Kidney epithelial cell (primary cell): ENCODE measurements at regions not wholly inside any gene's neighbourhood (a gene's known extent, or its start where the extent isn't known, plus 50 kb on each side); places are given as distances from the start of the nearest gene placed in this dataset.
A peak's percentile ranks its signal among the peaks of the same experiment; 100 is the strongest.

Experiments
- DNase-seq: peaks from one replicate; pipeline ENCODE4 v3.0.0-alpha.2; 2010; ENCODE audit warnings: low read depth
- H3K27me3 ChIP-seq: 2 replicates; pipeline ENCODE4 v1.6.0; 2011; ENCODE audit warnings: low read length; ENCODE audit not compliant: control insufficient read depth, insufficient read depth
- H3K36me3 ChIP-seq: 2 replicates; pipeline ENCODE4 v1.5.1; 2011; ENCODE audit warnings: low read length; ENCODE audit not compliant: control insufficient read depth, insufficient read depth
- H3K4me3 ChIP-seq: 2 replicates; pipeline ENCODE4 v1.5.1; 2011; ENCODE audit warnings: low read depth, mild to moderate bottlenecking, control low read depth, low read length
- TF ChIP-seq, protein P1 (sequence below): IDR thresholded peaks from 2 replicates; pipeline ENCODE4 v1.5.1; 2011; ENCODE audit warnings: mild to moderate bottlenecking, moderate library complexity, low read length, control low read depth, inconsistent platforms; ENCODE audit not compliant: insufficient read depth, poor library complexity, severe bottlenecking

- Histone ChIP-seq H3K4me3 (no peak overlapping the region), H3K36me3 (no peaks in the 10 kb centered on the region), H3K27me3 (no peaks in the 10 kb centered on the region)
- DNase-seq, result no peak
- TF ChIP-seq, protein P1, sequence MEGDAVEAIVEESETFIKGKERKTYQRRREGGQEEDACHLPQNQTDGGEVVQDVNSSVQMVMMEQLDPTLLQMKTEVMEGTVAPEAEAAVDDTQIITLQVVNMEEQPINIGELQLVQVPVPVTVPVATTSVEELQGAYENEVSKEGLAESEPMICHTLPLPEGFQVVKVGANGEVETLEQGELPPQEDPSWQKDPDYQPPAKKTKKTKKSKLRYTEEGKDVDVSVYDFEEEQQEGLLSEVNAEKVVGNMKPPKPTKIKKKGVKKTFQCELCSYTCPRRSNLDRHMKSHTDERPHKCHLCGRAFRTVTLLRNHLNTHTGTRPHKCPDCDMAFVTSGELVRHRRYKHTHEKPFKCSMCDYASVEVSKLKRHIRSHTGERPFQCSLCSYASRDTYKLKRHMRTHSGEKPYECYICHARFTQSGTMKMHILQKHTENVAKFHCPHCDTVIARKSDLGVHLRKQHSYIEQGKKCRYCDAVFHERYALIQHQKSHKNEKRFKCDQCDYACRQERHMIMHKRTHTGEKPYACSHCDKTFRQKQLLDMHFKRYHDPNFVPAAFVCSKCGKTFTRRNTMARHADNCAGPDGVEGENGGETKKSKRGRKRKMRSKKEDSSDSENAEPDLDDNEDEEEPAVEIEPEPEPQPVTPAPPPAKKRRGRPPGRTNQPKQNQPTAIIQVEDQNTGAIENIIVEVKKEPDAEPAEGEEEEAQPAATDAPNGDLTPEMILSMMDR, result no peak
Observed at GRCh38 chr13:60260440-60260839, 96.7 kb upstream of the DIAPH3 start.

DNA sequence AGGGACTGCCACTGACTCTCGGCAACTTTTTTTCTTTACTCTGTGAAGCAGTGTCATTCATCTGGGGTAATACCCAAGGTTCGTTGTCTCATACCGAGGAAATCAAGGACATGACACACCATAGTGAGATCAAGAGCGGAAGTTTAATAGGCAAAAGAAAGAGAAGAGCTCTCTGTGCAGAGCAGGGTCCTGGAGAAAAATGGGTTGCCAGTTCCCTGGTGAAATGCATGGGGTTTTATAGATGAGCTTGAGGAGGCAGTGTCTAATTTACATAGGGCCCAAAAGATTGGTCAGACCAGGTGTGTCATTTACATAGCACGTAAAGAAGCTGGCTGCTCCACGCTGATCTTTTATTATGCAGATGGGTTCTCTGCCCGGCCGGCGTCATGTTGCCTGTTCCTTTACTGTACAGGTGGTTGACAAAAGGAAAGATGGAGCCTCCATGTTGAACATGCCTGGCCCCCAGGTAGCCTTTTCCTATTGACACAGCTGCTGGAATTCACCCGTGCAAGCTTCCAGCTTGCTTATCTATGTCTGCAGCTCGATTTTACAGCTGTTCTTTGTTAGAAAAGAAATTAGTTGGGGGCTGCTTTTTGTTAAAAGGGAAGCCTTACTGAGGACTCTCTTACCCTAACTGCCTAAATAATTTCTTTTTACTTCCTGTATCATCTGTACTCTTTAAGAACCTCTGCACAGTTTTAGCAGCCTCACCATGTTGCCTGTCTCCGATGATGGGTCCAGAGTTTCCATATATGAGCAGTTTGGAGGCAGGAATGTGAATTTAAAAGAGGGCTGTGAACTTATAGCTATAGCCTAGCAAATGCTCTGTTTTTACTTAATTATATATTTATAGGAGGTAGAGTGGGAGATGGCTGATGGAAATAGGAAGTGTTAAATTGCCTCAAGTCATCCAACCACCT, 98.0 kb upstream of the DIAPH3 start:
- no peak for DNase-seq
- no peaks in the 10 kb centered on the region for H3K36me3 ChIP-seq
- no peak overlapping the region for H3K4me3 ChIP-seq
- TF ChIP-seq, protein P1, result no peak
- no peaks in the 10 kb centered on the region for H3K27me3 ChIP-seq

DNA sequence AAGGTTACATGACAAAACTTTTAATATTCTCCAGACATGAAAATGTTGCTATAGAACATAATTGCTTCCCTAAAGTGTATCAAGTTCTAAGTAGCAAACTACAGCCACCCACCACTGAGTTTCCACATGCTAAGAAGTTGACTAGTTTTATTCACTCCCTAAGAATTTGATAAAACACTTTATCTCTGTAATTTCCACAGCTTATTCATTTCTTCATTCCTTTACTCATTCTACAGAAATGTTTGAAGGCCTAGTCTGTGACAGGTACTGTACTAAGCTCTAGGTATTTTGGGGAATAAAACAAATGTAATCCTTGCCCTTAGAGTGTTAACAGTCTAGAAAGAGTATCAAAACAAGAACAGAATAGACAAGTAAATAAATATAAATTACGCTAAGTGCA, 101.8 kb upstream of the DIAPH3 start:
- TF ChIP-seq, protein P1, result no peak
- no peak for DNase-seq
- H3K27me3 ChIP-seq, result peaks cover 2% of the 10 kb centered on the region
- H3K4me3 ChIP-seq, result no peak overlapping the region
- H3K36me3 ChIP-seq, result no peaks in the 10 kb centered on the region

GRCh38 chr13:60267498-60268202, 103.9 kb upstream of the DIAPH3 start:
- peaks cover 2% of the 10 kb centered on the region for H3K27me3 ChIP-seq
- TF ChIP-seq, protein P1, result no peak
- DNase-seq, result no peak
- H3K36me3 ChIP-seq, result no peaks in the 10 kb centered on the region
- peak overlapping the region; percentile 45 for H3K4me3 ChIP-seq

DNA sequence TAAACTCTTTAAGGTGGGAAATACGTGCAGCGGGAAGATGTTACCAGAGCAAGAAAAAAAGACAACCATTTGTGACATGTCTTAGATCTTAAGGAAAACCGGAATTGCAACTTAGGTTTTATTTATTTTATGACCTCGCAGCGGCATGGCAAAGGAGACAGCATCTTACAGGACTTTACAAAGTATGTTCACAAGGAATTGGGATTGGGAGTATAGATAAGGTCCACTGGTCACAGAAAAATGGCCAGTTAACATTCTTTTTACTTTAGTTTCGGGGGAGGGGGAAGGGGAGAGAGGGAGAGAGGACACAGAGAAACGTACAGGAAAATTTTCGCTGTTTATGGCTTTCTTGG, 104.5 kb upstream of the DIAPH3 start:
- TF ChIP-seq, protein P1, result no peak
- peak overlapping the region; percentile 45 for H3K4me3 ChIP-seq
- DNase-seq, result no peak
- H3K27me3 ChIP-seq, result peaks cover 2% of the 10 kb centered on the region
- H3K36me3 ChIP-seq, result no peaks in the 10 kb centered on the region
